GM12865 (cell line): ENCODE measurements at regions not wholly inside any gene's neighbourhood (a gene's known extent, or its start where the extent isn't known, plus 50 kb on each side); places are given as distances from the start of the nearest gene placed in this dataset.

Experiments
- DNase-seq: peaks from one replicate; pipeline ENCODE4 v3.0.0; 2010; ENCODE audit warnings: low read depth
- H3K4me3 ChIP-seq: 2 replicates; pipeline ENCODE4 v1.5.1; 2011; ENCODE audit warnings: mild to moderate bottlenecking, low read depth, low read length, control low read depth
- TF ChIP-seq, protein P1 (sequence below): IDR thresholded peaks from 2 replicates; pipeline ENCODE4 v1.5.1; 2011; ENCODE audit warnings: low read length, control low read depth, low read depth, inconsistent platforms; ENCODE audit not compliant: insufficient read depth; ENCODE audit errors: missing control alignments

DNA sequence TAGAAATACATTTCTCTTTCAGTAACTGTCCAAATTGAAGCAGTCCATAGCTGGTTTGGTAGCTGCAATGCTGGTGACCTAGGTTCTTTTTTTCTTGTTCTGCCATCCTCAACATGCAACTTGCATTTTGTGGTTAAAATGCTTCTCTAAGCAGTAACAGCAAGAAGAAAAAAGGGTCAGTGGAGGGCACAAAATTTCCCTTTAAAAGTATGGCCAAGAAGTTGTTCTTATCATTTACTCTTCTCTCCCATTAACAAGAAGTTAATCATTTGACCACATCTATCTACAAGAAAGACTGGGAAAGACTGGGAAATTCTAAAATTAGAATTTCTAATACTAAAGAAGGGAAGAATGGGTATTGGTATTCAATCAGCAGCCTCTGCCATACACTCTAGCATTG lies 569.9 kb downstream of the CPS1 start:
- no peak for DNase-seq
- TF ChIP-seq, protein P1, sequence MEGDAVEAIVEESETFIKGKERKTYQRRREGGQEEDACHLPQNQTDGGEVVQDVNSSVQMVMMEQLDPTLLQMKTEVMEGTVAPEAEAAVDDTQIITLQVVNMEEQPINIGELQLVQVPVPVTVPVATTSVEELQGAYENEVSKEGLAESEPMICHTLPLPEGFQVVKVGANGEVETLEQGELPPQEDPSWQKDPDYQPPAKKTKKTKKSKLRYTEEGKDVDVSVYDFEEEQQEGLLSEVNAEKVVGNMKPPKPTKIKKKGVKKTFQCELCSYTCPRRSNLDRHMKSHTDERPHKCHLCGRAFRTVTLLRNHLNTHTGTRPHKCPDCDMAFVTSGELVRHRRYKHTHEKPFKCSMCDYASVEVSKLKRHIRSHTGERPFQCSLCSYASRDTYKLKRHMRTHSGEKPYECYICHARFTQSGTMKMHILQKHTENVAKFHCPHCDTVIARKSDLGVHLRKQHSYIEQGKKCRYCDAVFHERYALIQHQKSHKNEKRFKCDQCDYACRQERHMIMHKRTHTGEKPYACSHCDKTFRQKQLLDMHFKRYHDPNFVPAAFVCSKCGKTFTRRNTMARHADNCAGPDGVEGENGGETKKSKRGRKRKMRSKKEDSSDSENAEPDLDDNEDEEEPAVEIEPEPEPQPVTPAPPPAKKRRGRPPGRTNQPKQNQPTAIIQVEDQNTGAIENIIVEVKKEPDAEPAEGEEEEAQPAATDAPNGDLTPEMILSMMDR = no peak
- no peak overlapping the region for H3K4me3 ChIP-seq

DNA sequence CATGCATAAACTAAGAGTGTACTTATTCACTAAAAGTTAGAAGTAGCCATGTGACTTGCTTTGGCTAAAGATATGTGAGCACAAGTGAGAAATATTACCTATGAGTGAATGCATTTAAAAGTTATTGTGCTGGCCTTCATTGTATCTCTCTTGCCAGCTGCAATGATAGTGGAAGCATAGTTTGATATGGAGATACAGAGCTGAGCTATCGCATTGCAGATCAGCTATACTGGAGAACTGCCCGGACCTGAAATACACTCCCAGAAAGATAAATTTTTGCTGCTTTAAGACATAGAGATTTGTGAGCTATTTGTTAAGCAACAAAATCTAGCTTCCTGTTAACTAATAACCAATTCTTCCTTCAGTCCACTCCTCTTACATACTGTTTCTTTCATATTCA lies 571.1 kb downstream of the CPS1 start:
- TF ChIP-seq, protein P1 = no peak
- DNase-seq = no peak
- no peak overlapping the region for H3K4me3 ChIP-seq

DNA sequence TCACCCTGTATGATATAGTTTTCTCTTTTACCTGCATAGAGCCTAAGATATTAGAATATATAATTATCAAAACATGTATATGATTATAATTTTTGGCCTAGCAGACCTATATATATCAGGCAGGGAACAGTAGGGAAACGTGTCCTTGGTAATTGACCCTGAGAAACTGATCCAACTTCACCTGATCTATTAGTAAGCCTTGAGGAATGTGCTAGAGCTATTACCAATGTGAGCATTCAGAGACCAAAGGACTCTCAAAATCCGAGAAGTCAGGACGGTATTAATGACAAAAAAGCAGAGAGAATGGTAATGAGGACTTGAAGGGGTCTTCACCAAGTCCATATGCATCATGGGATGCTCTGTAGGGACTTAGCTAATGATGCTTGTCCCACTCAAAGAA lies 571.9 kb downstream of the CPS1 start:
- no peak overlapping the region for H3K4me3 ChIP-seq
- TF ChIP-seq, protein P1 = no peak
- no peak for DNase-seq

DNA sequence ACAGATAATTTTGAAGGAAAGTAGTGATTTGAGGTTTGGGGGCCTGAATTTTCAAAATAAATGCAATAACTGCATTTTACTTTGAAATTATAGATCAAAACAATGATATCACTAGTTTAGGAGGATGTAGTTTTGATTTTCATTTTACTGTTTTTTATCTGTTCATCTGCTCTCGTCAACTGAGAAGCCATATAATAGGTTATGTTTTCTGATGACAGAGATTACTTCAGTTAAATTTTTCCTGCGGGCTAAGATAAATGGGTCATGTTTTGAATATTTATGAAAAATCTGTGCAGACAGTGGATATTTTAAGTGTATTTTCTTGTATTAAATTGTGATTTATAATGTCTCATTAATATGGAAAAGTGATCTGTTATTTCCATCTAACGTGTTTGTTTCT lies 573.4 kb downstream of the CPS1 start:
- H3K4me3 ChIP-seq = no peak overlapping the region
- DNase-seq = no peak
- TF ChIP-seq, protein P1 = no peak

DNA sequence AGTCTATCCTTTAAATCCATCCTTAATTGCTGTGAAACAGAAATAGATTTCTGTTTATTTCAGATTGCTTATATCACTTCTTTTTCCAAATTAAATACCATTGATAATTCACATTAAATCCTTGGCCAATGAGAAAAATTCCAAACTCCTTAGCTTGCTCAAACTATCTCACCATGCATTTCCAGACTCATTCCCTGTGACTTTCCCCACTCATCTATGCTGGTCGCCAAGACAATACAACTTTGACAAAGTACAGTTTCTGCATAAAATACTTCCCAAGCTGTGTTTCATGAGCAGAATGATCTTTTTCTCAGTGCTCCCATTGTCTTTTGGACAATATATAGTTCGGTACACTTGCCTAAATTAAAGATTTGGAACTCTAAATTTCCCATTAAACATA lies 575.6 kb downstream of the CPS1 start:
- no peak for DNase-seq
- no peak overlapping the region for H3K4me3 ChIP-seq
- TF ChIP-seq, protein P1 = no peak

DNA sequence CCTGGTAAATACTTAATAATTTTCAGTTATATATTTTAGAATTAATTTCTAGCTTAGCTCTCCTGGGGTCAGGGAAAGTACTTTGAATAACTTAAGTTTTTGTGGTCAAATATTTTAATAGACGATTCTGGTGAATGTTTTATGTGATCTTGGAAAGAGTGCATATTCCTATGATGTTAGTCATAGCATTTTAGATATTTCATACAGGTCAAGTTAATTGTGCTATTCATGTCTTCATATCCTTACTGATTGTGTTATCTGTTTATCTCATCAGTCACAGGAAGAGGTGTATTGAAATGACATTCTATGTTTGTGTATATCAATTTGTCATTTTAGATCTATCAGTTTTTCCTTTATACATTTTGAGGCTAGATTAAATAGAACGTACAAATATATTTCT lies 576.2 kb downstream of the CPS1 start:
- DNase-seq = no peak
- TF ChIP-seq, protein P1 = no peak
- no peak overlapping the region for H3K4me3 ChIP-seq

DNA sequence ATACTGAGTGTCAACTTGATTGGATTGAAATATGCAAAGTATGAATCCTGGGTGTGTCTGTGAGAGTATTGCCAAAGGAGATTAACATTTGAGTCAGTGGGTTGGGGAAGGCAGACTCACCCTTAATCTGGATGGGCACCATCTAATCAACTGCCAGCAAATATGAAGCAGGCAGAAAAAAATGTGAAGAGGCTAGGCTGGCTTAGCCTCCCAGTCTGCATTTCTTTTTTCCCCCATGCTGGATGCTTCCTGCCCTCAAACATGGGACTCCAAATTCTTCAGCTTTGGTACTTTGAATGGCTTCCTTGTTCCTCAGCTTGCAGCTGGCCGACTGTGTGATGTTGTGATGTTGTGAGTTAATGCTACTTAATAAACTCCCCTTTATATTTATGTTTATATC lies 577.4 kb downstream of the CPS1 start:
- no peak overlapping the region for H3K4me3 ChIP-seq
- TF ChIP-seq, protein P1 = no peak
- DNase-seq = no peak
